A549 (cell line): ENCODE measurements at regions not wholly inside any gene's neighbourhood (a gene's known extent, or its start where the extent isn't known, plus 50 kb on each side); places are given as distances from the start of the nearest gene placed in this dataset.

ENCODE experiments used
- CHD4 ChIP-seq: fragments of 200-600 bp; sonication (generic); IDR thresholded peaks from 2 replicates; pipeline ENCODE4 v1.6.1; 2016; ENCODE audit warnings: antibody characterized with exemption, mild to moderate bottlenecking, borderline replicate concordance
- ESRRA ChIP-seq: fragments of 150-350 bp; IDR thresholded peaks from 2 replicates; pipeline ENCODE4 v1.6.1; 2014; ENCODE audit warnings: mild to moderate bottlenecking, low read length, borderline replicate concordance
- KDM1A ChIP-seq: fragments of 200-600 bp; sonication (generic); IDR thresholded peaks from 2 replicates; pipeline ENCODE4 v1.6.1; 2016; ENCODE audit warnings: low read depth, mild to moderate bottlenecking
- KDM5A ChIP-seq: fragments of 200-600 bp; sonication (generic); IDR thresholded peaks from 2 replicates; pipeline ENCODE4 v1.6.1; 2016; ENCODE audit warnings: antibody characterized with exemption, mild to moderate bottlenecking
- POLR2A ChIP-seq: IDR thresholded peaks from 2 replicates; pipeline ENCODE4 v1.6.1; 2012; ENCODE audit warnings: mild to moderate bottlenecking, low read length
- RCOR1 ChIP-seq: fragments of 150-350 bp; IDR thresholded peaks from 2 replicates; pipeline ENCODE4 v1.6.1; 2014; ENCODE audit warnings: antibody characterized with exemption, low read length, low read depth
- TF ChIP-seq, protein P1 (sequence below): IDR thresholded peaks from 2 replicates; pipeline ENCODE4 v1.6.1; 2012; ENCODE audit warnings: low read depth, borderline replicate concordance

DNA sequence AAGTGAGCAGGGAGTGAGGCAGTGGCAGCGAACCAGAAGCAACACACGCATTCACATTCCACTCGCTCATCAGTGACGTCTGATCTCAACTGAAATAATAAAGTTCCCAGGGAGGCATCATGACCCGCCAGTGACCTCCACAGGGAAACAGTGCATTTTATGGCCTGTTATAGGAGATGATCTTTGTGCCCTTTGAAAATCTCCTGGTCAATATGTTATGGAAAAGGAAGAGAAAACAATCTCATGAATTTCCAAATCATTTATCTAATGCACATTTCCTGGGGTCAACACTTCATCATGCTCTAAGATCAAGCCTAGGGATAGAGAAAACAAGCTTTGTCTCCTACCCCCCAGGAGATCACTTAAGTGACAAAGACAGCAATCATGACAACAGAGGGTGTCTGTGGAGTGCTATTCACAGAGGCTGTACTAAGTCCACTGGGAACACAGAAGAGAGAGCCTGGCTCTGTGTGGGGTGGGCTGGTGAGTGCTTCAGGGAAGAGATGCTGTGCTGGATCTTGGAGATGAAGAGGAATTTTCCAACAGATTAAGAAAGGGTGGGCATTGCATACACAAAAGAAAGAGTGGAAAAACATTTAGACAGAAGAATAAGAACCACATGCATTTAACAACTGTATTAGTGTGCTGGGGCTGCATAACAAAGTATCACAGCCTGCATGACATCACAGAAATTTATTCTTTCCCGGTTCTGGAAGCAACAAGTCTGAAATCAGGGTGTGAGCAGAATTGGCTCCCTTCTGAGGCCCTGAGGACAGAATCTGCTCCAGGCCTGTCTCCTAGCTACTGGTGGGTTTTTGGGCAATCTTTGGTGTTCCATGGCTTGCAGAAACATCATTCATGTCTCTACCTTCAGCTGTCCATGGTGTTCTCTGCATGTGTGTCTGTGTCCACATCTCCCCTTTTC, 613.9 kb upstream of the IGFBP3 start:
- TF ChIP-seq POLR2A = no peak
- TF ChIP-seq ESRRA = no peak
- no peak for TF ChIP-seq RCOR1
- no peak for TF ChIP-seq CHD4
- TF ChIP-seq KDM5A = no peak
- no peak for TF ChIP-seq KDM1A
- TF ChIP-seq, protein P1, sequence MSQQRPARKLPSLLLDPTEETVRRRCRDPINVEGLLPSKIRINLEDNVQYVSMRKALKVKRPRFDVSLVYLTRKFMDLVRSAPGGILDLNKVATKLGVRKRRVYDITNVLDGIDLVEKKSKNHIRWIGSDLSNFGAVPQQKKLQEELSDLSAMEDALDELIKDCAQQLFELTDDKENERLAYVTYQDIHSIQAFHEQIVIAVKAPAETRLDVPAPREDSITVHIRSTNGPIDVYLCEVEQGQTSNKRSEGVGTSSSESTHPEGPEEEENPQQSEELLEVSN = no peak
